DOHH2 (cell line): ENCODE measurements at regions not wholly inside any gene's neighbourhood (a gene's known extent, or its start where the extent isn't known, plus 50 kb on each side); places are given as distances from the start of the nearest gene placed in this dataset.

ENCODE experiments used
- CTCF ChIP-seq: fragments of 200-600 bp; sonication (generic); IDR thresholded peaks from one replicate; pipeline ENCODE4 v1.5.1; 2014; ENCODE audit warnings: antibody characterized with exemption, mild to moderate bottlenecking, low read depth, low read length; ENCODE audit not compliant: poor library complexity, severe bottlenecking
- EZH2phosphoT487 ChIP-seq: fragments of 200-600 bp; sonication (generic); IDR thresholded peaks from 2 replicates; pipeline ENCODE4 v1.6.1; 2017; ENCODE audit warnings: borderline replicate concordance, mild to moderate bottlenecking, antibody characterized with exemption, low read length, moderate library complexity, mixed read lengths

GRCh38 chr10:47118326-47118725 lies 181.7 kb upstream of the GDF10 start:
- TF ChIP-seq CTCF (no peak), EZH2phosphoT487 (no peak)
